Keratinocyte (primary cell): ENCODE measurements at regions not wholly inside any gene's neighbourhood (a gene's known extent, or its start where the extent isn't known, plus 50 kb on each side); places are given as distances from the start of the nearest gene placed in this dataset.

Experiments used
- CTCF ChIP-seq, 3 experiments: IDR thresholded peaks in 1 of 3; conservative IDR thresholded peaks in 1 of 3; optimal IDR thresholded peaks in 1 of 3; 2 replicates in 2 of 3; 3 replicates in 1 of 3; pipeline versions ENCODE3 to v1.5.1; 2011; ENCODE audit warnings: low read length in 3 of 3, mild to moderate bottlenecking in 3 of 3, moderate library complexity in 2 of 3, control low read depth in 1 of 3, inconsistent platforms in 1 of 3; ENCODE audit not compliant: insufficient read depth in 2 of 3; ENCODE audit errors: extremely low read depth in 1 of 3
- EZH2 ChIP-seq: IDR thresholded peaks from one replicate; pipeline ENCODE4 v1.6.1; 2012; ENCODE audit warnings: inconsistent platforms, mild to moderate bottlenecking, low read length, moderate library complexity

GRCh38 chr1:187063271-187063670, 234.5 kb downstream of the PLA2G4A start:
- TF ChIP-seq CTCF (optimal IDR thresholded peaks at IDR 0.05 in 1 of 3, IDR thresholded peaks at IDR 0.05 in 1 of 3, conservative IDR thresholded peaks at IDR 0.05 in 1 of 3; ENCODE audit: extremely low read depth in 1 of 3, insufficient read depth in 2 of 3, low read length in 3 of 3) (no peak), EZH2 (no peak)
